Stimulated activated CD8-positive, alpha-beta memory T cell treated with anti-CD3 and anti-CD28 coated beads, Interleukin-4, amount 100 ng/mL, for 48 hours (primary cell): ENCODE measurements at regions not wholly inside any gene's neighbourhood (a gene's known extent, or its start where the extent isn't known, plus 50 kb on each side); places are given as distances from the start of the nearest gene placed in this dataset.

Source experiments
- DNase-seq: peaks from one replicate; pipeline ENCODE4 v3.0.0-alpha.2; 2020

DNA sequence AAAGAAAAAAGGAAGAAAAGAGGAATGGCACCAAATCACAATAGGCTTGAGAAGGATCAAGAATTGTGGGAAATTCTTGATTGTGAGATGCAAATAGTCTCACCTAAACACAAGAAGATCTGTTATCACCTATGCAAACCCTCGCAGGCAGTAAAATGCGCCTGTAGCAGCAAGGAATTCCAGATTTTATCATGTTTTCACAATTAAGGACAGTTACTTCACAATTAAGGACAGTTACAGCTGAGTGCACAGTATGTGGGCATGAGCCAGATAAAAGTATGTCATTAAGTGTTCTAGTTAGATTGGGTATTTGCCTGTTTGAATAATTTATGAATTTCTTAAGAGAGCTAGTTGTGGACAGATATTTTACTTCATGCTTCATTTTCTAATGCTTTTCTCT is 336.2 kb downstream of the CDC14C start:
- no peak for DNase-seq

DNA sequence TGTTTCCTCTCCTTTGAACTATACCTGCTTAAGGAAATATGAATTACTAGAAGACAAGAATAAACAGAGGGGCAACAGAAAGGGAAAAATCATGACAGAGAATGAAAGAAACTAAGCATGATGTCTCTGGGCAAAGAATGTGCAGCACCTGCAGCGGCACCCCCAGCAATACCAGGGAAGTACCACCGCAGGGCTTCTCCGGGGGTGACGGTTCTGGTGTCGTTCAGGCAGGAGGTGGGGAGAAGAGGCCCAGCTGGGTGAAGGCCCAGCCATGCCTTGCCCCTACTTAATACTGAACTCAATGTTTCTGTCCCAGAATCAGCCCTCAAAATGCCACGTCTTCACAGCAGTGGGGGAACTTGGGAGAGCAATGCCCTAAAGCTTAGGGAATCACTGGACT is 337.6 kb downstream of the CDC14C start:
- DNase-seq, result no peak

GRCh38 chr7:49264530-49264929 is 340.2 kb downstream of the CDC14C start:
- no peak for DNase-seq

DNA sequence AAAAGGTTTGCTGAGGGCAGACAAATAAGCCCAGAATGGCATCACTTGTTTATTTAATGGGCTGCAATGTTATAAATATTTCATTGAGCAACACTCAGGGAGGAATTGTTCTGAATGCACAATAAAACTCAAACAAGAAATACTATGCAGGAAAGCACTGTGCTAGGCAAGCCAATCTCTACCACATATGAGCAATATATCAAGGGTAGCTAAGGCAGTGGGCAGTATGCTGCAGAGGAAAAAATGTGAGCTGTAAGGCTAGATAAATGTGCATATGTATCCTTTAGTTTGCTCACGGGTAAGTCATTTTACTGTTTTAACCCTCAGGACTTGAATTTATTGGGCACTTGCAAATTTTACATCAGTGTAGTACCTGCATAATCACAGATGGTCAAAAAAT is 349.6 kb downstream of the CDC14C start:
- DNase-seq, result no peak

GRCh38 chr7:49279891-49280290 is 355.5 kb downstream of the CDC14C start:
- DNase-seq, result no peak

GRCh38 chr7:49287653-49288052 is 363.3 kb downstream of the CDC14C start:
- no peak for DNase-seq

GRCh38 chr7:49294611-49295010 is 370.3 kb downstream of the CDC14C start:
- DNase-seq, result no peak

GRCh38 chr7:49295146-49295545 is 370.8 kb downstream of the CDC14C start:
- no peak for DNase-seq

GRCh38 chr7:49297958-49298357 is 373.6 kb downstream of the CDC14C start:
- no peak for DNase-seq

- DNase-seq, result no peak
These were observed 384.4 kb downstream of the CDC14C start for GRCh38 chr7:49308787-49309186.

- no peak for DNase-seq
These were observed 395.7 kb downstream of the CDC14C start for GRCh38 chr7:49320083-49320482.

GRCh38 chr7:49321843-49322242 is 397.5 kb downstream of the CDC14C start:
- no peak for DNase-seq

DNA sequence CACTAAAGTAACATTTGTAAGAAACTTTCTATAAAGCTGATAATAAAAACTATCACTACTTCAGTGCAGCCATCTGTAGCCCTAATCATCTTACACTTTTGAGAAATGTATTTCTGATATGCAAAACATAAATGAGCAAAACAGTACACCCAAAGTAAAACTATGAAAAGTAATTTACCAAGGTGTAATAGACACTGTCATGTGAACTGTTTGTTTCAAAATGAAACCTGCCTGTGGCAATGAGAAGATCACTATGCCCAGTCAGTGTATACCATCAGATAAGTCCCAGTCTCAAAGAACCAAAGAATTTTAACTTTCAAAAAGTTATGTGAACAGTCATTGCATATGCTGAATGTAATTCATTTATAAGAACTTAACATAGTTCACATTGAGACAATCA is 398.1 kb downstream of the CDC14C start:
- no peak for DNase-seq

DNA sequence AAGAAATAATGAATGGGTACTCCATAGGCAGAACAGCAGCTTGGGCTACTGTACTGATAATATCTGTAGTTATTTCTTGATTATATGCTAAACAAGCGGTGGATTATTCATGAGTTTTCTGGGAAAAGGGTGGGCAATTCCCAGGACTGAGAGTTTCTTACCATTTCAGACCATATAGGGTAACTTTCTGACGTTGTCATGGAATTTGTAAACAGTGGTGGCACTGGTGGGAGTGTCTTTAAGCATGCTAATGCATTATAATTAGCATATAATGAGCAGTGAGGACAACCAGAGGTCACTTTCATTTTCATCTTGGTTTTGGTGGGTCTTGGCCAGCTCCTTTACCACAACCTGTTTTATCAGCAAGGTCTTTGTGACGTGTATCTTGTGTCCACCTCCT is 399.7 kb downstream of the CDC14C start:
- no peak for DNase-seq

GRCh38 chr7:49324707-49325106 is 400.4 kb downstream of the CDC14C start:
- DNase-seq, result no peak

DNA sequence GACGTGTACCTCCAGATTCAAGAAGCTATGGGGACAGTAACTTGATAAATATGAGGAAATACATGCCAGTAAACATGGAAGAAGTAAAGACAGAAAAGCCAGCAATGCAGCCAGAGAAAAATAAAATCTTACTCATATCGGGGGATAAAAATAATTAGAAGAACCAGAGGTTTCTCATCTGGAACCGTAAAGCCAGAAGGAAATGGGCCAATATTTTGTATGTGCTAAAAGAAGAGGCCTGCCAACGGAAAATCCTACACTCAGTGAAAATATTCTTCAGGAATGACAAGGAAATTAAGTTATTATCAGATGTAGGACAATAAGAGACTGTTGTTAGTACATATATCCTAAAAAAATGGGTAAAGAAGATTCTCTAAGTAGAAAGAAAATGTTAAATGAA is 401.2 kb downstream of the CDC14C start:
- DNase-seq, result no peak

GRCh38 chr7:49327155-49327554 is 402.8 kb downstream of the CDC14C start:
- DNase-seq, result no peak

DNA sequence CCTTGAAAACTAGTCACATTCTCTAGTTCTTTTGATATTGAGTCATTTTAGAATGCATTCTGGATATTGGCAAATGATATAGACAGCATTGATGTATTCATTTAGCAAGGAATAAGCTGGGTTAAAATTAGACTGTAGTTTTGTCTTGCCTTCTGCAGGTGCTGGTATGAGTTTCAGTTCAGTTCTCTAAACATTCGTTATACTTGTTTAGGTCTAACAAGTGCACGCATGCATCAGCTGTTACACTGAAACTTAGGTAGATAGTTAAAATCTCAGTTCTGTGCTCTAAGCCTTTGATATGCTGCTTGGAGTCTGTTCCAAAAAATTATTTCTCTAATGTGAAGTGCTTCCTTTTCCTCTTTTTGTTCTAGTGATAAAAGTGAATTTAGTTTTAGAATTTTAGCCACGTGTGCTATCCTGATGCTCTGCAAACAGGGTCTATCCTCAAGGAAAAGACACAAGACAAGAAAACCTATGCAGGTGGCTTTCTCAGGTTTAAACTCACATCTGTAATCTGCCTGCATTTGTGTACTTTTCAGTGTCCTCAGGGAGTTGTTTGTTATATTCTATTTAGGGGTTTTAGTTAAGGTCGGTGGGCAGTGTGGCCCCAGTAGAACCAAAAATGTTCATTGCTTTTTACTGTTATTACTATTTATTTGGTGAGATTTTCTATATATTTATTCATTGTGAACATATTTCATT is 409.0 kb downstream of the CDC14C start:
- no peak for DNase-seq

DNA sequence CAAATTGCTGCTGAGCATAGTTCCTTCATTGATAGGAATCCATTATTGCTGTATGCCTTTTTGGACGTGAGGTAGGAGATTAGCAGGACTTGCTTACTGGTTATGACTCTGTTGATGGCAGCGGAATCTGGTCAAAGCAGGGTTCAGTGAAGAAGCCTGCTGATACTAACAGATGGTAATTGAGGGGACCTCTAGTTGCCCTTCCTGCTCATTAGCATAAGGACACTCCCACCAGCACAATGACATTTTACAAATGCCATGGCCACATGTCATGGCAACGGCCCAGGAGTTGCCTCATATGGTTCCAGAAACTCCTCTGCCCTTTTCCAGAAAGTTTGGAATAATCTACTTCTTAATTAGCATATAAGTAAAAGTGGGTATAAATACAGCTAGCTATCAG is 417.5 kb downstream of the CDC14C start:
- DNase-seq, result no peak

GRCh38 chr7:49344556-49344955 is 420.2 kb downstream of the CDC14C start:
- DNase-seq, result no peak

GRCh38 chr7:49346195-49346899 is 422.0 kb downstream of the CDC14C start:
- DNase-seq, result no peak

DNA sequence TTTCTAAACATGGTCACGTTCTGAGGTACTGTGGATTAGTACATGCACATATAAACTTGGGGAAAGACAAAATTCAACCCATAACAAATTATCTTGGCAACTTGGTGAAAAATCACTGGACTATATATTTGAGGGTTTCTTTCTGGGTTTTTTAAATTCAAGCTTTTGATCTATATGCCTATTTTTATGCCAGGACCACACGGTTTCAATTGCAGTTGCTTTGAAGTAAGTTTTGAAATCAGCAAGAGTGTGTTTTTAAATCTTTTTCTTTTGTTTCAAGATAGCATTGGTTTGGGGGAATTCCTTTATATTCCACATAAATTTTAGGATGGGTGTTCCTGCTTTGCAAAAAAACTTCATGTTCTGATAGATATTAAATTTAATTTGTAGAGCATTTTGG is 406.4 kb upstream of the VWC2 start:
- no peak for DNase-seq

DNA sequence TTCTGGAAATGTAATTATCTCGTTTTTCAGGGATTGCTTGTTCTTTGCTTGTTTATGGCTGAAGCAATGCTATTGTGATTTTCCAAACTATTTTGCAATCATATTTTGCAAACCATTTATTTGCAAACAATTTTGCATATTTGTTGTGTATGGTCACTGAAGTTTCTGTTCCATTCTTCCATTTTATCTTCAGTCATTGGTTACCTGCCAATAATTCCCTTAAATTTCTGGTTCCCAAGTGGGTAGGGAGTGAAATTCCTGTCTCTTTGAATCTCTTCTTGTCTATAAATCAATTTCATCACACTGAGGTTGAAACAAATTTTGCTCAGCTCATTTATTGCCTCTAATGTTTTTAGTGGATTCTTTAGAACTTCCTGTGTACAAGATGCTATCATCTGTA is 401.7 kb upstream of the VWC2 start:
- no peak for DNase-seq

DNA sequence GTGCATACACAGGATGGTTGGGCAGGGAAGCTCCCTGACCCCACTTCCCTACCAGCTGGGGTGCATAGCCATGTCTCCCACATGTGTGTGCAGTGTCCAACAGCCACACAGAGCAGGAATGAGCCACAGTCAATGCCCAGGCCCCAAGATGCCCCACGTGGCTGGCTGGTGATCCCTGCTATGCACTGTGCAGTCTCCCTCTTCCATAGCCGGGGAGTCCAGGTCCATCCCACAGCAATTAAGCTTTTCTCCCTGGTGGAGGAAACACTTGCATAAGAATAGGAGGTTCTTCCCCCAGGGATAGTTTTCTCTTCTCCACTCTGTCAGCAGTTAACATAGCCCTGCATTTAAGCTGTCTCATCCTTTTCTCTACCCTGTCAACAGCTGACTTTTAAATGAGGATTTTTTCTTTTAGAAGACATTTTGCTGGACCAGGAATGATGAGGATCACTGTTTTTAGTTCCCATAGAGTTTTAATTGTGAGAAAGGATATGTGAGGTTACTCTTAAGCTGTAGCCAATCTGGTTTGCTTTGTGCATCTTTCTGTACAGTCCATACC is 396.5 kb upstream of the VWC2 start:
- DNase-seq, result no peak

GRCh38 chr7:49386792-49387191 is 386.6 kb upstream of the VWC2 start:
- DNase-seq, result no peak
